Neutrophil (primary cell): ENCODE measurements at regions not wholly inside any gene's neighbourhood (a gene's known extent, or its start where the extent isn't known, plus 50 kb on each side); places are given as distances from the start of the nearest gene placed in this dataset.

Experiments used
- H3K27ac ChIP-seq: fragments of 200-600 bp; sonication (generic); 2 replicates; pipeline ENCODE4 v1.5.1; 2016; ENCODE audit warnings: mild to moderate bottlenecking, moderate library complexity
- H3K27me3 ChIP-seq: fragments of 200-600 bp; sonication (generic); 2 replicates; pipeline ENCODE4 v1.6.0; 2016; ENCODE audit warnings: mild to moderate bottlenecking
- H3K36me3 ChIP-seq: fragments of 200-600 bp; sonication (generic); 2 replicates; pipeline ENCODE4 v1.5.1; 2017
- H3K4me1 ChIP-seq, 2 experiments: fragments of 200-600 bp in 1 of 2; sonication (generic) in 1 of 2; 1 replicate in 1 of 2; 2 replicates in 1 of 2; pipeline versions ENCODE4 v1.5.1 to v1.6.1; 2013 to 2016; ENCODE audit warnings: low read depth in 1 of 2, low read length in 1 of 2, mild to moderate bottlenecking in 1 of 2, moderate library complexity in 1 of 2; ENCODE audit not compliant: control insufficient read depth in 1 of 2, insufficient read depth in 1 of 2
- H3K4me3 ChIP-seq, 2 experiments: fragments of 200-600 bp in 1 of 2; sonication (generic) in 1 of 2; 1 replicate in 1 of 2; 2 replicates in 1 of 2; pipeline ENCODE4 v1.5.1; 2013 to 2016; ENCODE audit warnings: low read depth in 1 of 2, low read length in 1 of 2, mild to moderate bottlenecking in 1 of 2, moderate library complexity in 1 of 2
- H3K9me3 ChIP-seq: fragments of 200-600 bp; sonication (generic); 2 replicates; pipeline ENCODE4 v1.5.1; 2016
- CTCF ChIP-seq: fragments of 200-600 bp; sonication (generic); IDR thresholded peaks from 2 replicates; pipeline ENCODE4 v1.5.1; 2016; ENCODE audit warnings: antibody characterized with exemption

- Histone ChIP-seq H3K36me3 (no peaks in the 10 kb centered on the region), H3K27me3 (no peaks in the 10 kb centered on the region), H3K9me3 (no peaks in the 10 kb centered on the region), H3K27ac (no peak overlapping the region), H3K4me3 (no peak overlapping the region), H3K4me1 (peaks cover 0 to 6% of the 10 kb centered on the region in 2 experiments)
- TF ChIP-seq CTCF: no peak
Measured at GRCh38 chr3:16794257-16794656, 90.5 kb upstream of the PLCL2 start.

DNA sequence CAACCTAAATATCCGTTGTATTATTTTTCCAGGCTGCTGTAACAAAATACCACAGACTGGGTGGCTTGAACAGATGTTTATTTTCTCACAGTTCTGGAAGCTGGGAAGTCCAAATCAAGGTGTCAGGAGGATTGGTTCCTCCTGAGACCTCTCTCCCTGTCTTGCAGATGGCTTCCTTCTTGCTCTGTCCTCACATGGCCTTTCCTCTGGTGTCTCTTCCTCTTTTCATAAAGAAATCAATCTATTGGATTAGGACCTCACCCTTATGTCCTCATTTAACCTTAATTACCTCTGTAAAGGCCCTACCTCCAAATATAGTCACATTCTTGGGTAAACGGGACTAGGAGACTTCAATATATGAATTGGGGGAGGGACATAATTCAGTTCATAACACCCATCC, 89.2 kb upstream of the PLCL2 start:
- Histone ChIP-seq H3K4me3 (no peak overlapping the region), H3K4me1 (peaks cover 0 to 9% of the 10 kb centered on the region in 2 experiments), H3K36me3 (no peaks in the 10 kb centered on the region), H3K27me3 (no peaks in the 10 kb centered on the region), H3K27ac (no peak overlapping the region), H3K9me3 (no peaks in the 10 kb centered on the region)
- no peak for TF ChIP-seq CTCF

DNA sequence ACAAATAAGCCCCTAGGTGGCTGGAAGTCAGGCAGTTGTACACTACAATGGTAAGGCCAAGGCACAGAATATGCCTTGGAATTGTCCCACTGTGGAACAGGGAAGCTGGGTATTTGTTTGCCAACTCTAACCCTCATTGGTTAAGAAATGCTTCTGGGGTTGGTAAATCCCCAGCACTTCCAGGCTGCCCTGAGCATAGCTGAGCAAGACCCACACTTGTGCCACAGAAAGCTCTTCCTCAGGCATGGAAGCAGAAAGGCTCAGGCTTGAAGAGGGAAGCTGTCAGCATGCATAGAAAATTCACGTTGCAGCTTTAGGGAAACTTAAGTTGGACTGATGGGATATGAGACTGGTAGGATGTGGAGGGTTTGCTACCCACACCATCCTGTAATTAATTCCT, 86.9 kb upstream of the PLCL2 start:
- no peaks in the 10 kb centered on the region for H3K36me3 ChIP-seq
- H3K27ac ChIP-seq: no peak overlapping the region
- no peaks in the 10 kb centered on the region for H3K27me3 ChIP-seq
- H3K4me3 ChIP-seq: no peak overlapping the region
- H3K4me1 ChIP-seq: peaks cover 11 to 23% of the 10 kb centered on the region in 2 experiments
- TF ChIP-seq CTCF: no peak
- no peaks in the 10 kb centered on the region for H3K9me3 ChIP-seq

- H3K36me3 ChIP-seq: no peaks in the 10 kb centered on the region
- H3K27me3 ChIP-seq: no peaks in the 10 kb centered on the region
- TF ChIP-seq CTCF: no peak
- no peak overlapping the region for H3K4me3 ChIP-seq
- no peaks in the 10 kb centered on the region for H3K9me3 ChIP-seq
- peaks cover 11 to 23% of the 10 kb centered on the region in 2 experiments for H3K4me1 ChIP-seq
- H3K27ac ChIP-seq: no peak overlapping the region
Measured at GRCh38 chr3:16798738-16799137, 86.0 kb upstream of the PLCL2 start.

GRCh38 chr3:16800361-16800760, 84.4 kb upstream of the PLCL2 start:
- no peaks in the 10 kb centered on the region for H3K9me3 ChIP-seq
- no peak overlapping the region for H3K27ac ChIP-seq
- H3K27me3 ChIP-seq: no peaks in the 10 kb centered on the region
- H3K36me3 ChIP-seq: no peaks in the 10 kb centered on the region
- no peak for TF ChIP-seq CTCF
- no peak overlapping the region for H3K4me3 ChIP-seq
- peaks cover 11 to 22% of the 10 kb centered on the region in 2 experiments for H3K4me1 ChIP-seq

GRCh38 chr3:16801223-16801622, 83.5 kb upstream of the PLCL2 start:
- no peaks in the 10 kb centered on the region for H3K36me3 ChIP-seq
- H3K27ac ChIP-seq: peak overlapping the region; percentile 42
- no peak for TF ChIP-seq CTCF
- no peak overlapping the region for H3K4me3 ChIP-seq
- no peaks in the 10 kb centered on the region for H3K9me3 ChIP-seq
- H3K27me3 ChIP-seq: no peaks in the 10 kb centered on the region
- peaks cover 11 to 17% of the 10 kb centered on the region in 2 experiments for H3K4me1 ChIP-seq
